BLaER1 (cell line): ENCODE measurements at regions not wholly inside any gene's neighbourhood (a gene's known extent, or its start where the extent isn't known, plus 50 kb on each side); places are given as distances from the start of the nearest gene placed in this dataset.

Experiments used
- H3K27ac ChIP-seq: shearing (Covaris generic); formaldehyde crosslinking; 2 replicates; pipeline ENCODE4 v1.8.1; 2022
- H3K27me3 ChIP-seq: shearing (Covaris generic); formaldehyde crosslinking; 2 replicates; pipeline ENCODE4 v1.8.1; 2022
- H3K36me3 ChIP-seq: shearing (Covaris generic); formaldehyde crosslinking; 2 replicates; pipeline ENCODE4 v1.8.1; 2022
- H3K4me1 ChIP-seq: shearing (Covaris generic); formaldehyde crosslinking; 2 replicates; pipeline ENCODE4 v1.8.1; 2022
- H3K4me2 ChIP-seq: shearing (Covaris generic); formaldehyde crosslinking; 2 replicates; pipeline ENCODE4 v1.8.1; 2022
- H3K4me3 ChIP-seq: shearing (Covaris generic); formaldehyde crosslinking; 2 replicates; pipeline ENCODE4 v1.8.1; 2022
- H3K9ac ChIP-seq: shearing (Covaris generic); formaldehyde crosslinking; 2 replicates; pipeline ENCODE4 v1.8.1; 2022
- H3K9me3 ChIP-seq: shearing (Covaris generic); formaldehyde crosslinking; 2 replicates; pipeline ENCODE4 v1.8.1; 2022
- H4K20me1 ChIP-seq: shearing (Covaris generic); formaldehyde crosslinking; 2 replicates; pipeline ENCODE4 v1.8.1; 2022
- Cebpa-rat ChIP-seq: shearing (Covaris generic); IDR thresholded peaks from 2 replicates; pipeline ENCODE4 v1.8.1; 2022

DNA sequence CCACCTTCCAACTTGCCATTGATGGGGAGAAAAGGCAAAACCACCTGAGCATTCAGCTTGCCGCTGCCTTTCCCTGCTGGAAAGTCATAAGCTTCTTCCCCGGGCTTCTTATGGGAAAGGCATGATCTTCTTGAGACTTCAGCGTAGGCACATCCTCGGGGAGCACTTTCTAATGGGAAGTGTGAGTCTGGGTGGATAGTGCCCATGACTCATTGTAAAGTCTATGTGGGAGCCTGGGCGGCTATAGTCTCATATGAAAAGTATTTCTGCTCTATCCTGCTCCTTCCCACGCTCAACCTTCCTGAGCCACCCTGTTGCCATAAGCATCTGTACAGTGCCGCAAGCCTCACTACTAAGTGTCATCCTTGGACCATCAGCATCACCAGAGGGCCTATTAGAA, 309.9 kb upstream of the THBS1 start:
- no peak overlapping the region for H3K4me3 ChIP-seq
- no peaks in the 10 kb centered on the region for H3K4me1 ChIP-seq
- no peak overlapping the region for H3K9ac ChIP-seq
- no peak for TF ChIP-seq Cebpa-rat
- no peaks in the 10 kb centered on the region for H4K20me1 ChIP-seq
- H3K27me3 ChIP-seq, result no peaks in the 10 kb centered on the region
- H3K4me2 ChIP-seq, result no peak overlapping the region
- H3K27ac ChIP-seq, result no peak overlapping the region
- H3K9me3 ChIP-seq, result no peaks in the 10 kb centered on the region
- no peaks in the 10 kb centered on the region for H3K36me3 ChIP-seq

DNA sequence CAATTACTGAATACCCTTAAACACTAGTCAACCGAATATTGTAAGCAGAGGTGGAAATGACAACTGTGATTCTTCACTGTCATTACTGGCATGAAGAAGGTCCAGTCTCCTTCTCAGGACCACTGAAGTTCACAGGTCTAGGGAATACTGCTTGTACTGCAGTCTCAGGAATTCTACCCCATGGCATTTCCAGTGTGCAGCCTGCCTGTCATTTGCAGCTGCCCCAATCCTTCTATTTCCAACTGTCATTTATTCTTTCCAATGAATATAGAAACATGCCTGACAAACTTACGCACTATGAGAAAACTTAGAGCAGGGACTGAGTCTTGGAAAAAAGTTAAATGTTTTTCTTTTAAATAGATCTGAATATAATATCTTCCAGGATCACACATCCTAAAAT, 308.0 kb upstream of the THBS1 start:
- Histone ChIP-seq H3K27ac (no peak overlapping the region), H3K4me2 (no peak overlapping the region), H3K9ac (no peak overlapping the region)

DNA sequence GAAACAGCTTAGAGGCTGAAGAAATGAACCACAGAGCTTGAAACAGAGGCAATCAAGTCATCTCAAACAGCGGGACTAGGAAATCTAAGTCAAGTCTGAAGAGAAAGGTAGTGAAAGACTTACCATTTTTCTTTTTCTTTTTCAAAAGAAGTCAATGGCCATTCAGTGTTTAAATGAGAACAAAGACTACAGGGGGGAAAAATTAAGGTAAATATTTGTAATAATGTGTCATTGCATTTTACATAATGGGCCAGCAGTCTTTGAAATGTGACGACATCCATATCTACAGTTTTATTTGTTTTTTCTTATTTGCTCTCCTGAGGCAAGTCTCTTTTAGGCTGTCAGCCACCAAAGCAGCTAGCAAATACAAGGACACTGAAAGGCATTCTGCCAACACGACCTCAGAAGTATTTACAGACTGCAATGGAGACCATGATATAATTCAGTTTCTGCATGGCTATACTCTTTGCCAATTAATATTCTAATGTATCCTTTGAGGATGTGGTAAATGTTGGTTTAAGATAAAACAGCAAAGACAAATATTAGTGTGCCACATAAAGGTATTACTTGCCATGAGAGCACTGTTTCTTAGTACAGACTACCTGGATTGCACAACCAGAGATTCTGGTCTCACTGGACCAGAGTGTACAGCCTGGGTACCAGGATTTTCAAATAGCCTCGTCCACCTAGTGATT, 307.0 kb upstream of the THBS1 start:
- Histone ChIP-seq H3K4me3 (no peak overlapping the region), H3K4me2 (no peak overlapping the region), H3K9me3 (no peaks in the 10 kb centered on the region), H3K36me3 (no peaks in the 10 kb centered on the region), H3K27me3 (no peaks in the 10 kb centered on the region), H3K27ac (no peak overlapping the region), H3K9ac (no peak overlapping the region), H3K4me1 (no peaks in the 10 kb centered on the region), H4K20me1 (no peaks in the 10 kb centered on the region)
- no peak for TF ChIP-seq Cebpa-rat

More for the DNA sequence above, 308.0 kb upstream of the THBS1 start:
- no peak for TF ChIP-seq Cebpa-rat
- H4K20me1 ChIP-seq, result no peaks in the 10 kb centered on the region
- H3K4me1 ChIP-seq, result no peaks in the 10 kb centered on the region
- no peaks in the 10 kb centered on the region for H3K27me3 ChIP-seq
- no peaks in the 10 kb centered on the region for H3K36me3 ChIP-seq
- H3K9me3 ChIP-seq, result no peaks in the 10 kb centered on the region
- no peak overlapping the region for H3K4me3 ChIP-seq

DNA sequence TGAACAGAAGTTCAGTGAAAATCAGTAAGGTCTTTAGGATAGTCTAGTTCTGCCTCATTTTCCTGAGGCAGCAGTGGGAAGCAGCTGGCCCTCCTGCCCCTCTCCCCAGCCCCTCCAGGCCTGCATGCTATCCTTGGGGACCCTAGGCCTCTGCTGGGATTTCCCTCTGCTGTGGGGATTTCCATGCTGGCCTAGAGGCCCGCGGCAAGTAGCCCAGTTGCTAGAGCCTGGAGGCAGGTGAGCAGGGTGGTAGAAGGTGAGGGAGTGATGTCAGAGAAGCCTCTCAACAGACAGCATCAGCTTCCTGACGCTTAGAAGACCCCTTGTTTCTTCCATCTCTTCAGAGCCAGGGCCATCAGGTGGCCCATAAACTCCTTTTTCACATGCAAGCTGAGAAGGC, 305.8 kb upstream of the THBS1 start:
- no peak for TF ChIP-seq Cebpa-rat
- no peak overlapping the region for H3K9ac ChIP-seq
- no peaks in the 10 kb centered on the region for H4K20me1 ChIP-seq
- H3K36me3 ChIP-seq, result no peaks in the 10 kb centered on the region
- no peak overlapping the region for H3K4me2 ChIP-seq
- no peaks in the 10 kb centered on the region for H3K27me3 ChIP-seq
- no peak overlapping the region for H3K27ac ChIP-seq
- no peaks in the 10 kb centered on the region for H3K9me3 ChIP-seq
- H3K4me1 ChIP-seq, result no peaks in the 10 kb centered on the region
- H3K4me3 ChIP-seq, result no peak overlapping the region

DNA sequence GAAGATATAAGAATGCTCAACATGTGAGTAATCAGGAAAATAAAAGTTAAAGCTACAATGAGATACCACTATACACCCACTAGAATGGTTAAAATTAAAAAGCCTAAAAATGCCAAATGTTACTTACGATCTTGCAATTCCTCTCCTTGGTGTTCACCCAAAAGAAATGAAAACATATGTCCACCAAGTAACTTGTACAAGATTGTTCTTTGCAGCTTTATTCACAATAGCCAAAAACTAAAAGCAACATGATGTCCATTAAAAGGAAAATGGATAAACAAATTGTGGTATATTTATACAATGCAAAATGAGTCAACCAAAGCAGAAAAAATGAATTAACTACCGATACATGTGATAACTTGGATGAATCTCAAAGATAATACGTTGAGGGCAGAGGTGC, 301.6 kb upstream of the THBS1 start:
- Histone ChIP-seq H3K4me2 (no peak overlapping the region), H3K9me3 (no peaks in the 10 kb centered on the region), H3K27ac (no peak overlapping the region), H3K4me1 (no peaks in the 10 kb centered on the region), H3K4me3 (no peak overlapping the region), H3K36me3 (no peaks in the 10 kb centered on the region), H3K9ac (no peak overlapping the region), H3K27me3 (no peaks in the 10 kb centered on the region), H4K20me1 (no peaks in the 10 kb centered on the region)
- no peak for TF ChIP-seq Cebpa-rat

DNA sequence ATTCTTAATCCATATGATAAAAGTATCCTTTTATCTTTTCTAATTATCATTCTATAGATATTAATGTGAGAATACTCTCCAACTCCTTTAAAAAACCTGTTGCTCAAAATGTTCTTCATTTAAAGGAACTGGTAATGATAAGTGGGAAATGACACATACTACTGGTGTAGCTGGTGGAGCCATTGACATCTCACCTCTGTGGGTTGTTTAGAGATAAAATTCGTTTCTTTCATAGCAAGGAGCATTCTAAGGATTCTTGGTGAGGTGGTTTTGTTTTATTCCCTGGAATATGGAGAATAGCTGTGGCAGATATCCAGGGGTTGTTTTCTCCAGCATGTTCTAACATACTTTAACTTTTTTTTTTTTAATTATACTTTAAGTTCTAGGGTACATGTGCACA, 299.8 kb upstream of the THBS1 start:
- Histone ChIP-seq H3K36me3 (no peaks in the 10 kb centered on the region), H4K20me1 (no peaks in the 10 kb centered on the region), H3K4me2 (no peak overlapping the region), H3K4me3 (no peak overlapping the region), H3K9me3 (no peaks in the 10 kb centered on the region), H3K27me3 (no peaks in the 10 kb centered on the region), H3K4me1 (no peaks in the 10 kb centered on the region), H3K27ac (no peak overlapping the region), H3K9ac (no peak overlapping the region)
- TF ChIP-seq Cebpa-rat, result no peak

DNA sequence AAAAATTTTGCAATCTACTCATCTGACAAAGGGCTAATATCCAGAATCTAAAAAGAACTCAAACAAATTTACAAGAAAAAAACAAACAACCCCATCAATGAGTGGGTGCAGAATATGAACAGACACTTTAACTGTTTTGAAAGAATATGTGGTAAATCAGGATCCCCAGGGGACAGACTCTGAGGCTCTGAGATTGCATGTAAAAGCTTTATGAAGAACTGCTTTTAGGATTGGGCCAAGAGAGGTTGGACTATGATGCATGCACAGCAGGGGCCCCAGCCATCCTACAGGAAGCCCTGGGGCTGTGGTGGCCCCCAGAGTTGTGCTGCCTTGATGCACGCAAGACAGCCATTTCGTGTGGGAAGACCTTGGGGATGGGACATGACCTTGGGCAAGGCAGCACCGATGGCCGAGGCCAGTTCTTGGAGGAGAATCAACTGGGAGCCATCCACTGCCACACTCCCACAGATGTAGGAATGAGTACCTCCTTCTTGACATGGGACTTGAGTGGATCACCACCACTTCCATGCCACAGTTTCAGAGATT, 298.1 kb upstream of the THBS1 start:
- no peak overlapping the region for H3K9ac ChIP-seq
- H3K4me3 ChIP-seq, result no peak overlapping the region
- no peaks in the 10 kb centered on the region for H3K27me3 ChIP-seq
- H4K20me1 ChIP-seq, result no peaks in the 10 kb centered on the region
- H3K4me1 ChIP-seq, result no peaks in the 10 kb centered on the region
- no peaks in the 10 kb centered on the region for H3K9me3 ChIP-seq
- no peak overlapping the region for H3K4me2 ChIP-seq
- TF ChIP-seq Cebpa-rat, result no peak
- H3K27ac ChIP-seq, result no peak overlapping the region
- no peaks in the 10 kb centered on the region for H3K36me3 ChIP-seq

DNA sequence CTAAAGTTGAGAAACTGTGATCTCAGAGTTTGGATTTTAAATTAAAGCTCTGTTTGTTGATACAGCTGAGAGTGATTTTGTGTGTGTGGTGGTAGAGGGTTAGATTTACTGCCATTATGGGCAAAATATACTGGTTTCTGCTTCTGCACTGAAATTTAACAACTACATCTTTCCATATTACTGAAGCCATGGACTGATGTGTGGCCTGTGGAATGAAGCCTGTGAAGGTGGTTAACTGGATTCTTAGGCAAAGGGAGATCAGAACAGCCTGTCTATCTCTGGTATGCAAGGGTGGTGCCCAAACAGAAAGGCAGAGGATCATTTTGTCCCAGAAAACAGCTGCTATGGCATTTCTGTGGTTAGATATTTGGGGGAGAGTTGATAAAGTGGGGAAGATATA, 297.3 kb upstream of the THBS1 start:
- H3K9me3 ChIP-seq, result no peaks in the 10 kb centered on the region
- H4K20me1 ChIP-seq, result no peaks in the 10 kb centered on the region
- H3K4me1 ChIP-seq, result no peaks in the 10 kb centered on the region
- H3K4me2 ChIP-seq, result no peak overlapping the region
- H3K36me3 ChIP-seq, result no peaks in the 10 kb centered on the region
- H3K9ac ChIP-seq, result no peak overlapping the region
- TF ChIP-seq Cebpa-rat, result no peak
- H3K4me3 ChIP-seq, result no peak overlapping the region
- H3K27ac ChIP-seq, result no peak overlapping the region
- no peaks in the 10 kb centered on the region for H3K27me3 ChIP-seq

DNA sequence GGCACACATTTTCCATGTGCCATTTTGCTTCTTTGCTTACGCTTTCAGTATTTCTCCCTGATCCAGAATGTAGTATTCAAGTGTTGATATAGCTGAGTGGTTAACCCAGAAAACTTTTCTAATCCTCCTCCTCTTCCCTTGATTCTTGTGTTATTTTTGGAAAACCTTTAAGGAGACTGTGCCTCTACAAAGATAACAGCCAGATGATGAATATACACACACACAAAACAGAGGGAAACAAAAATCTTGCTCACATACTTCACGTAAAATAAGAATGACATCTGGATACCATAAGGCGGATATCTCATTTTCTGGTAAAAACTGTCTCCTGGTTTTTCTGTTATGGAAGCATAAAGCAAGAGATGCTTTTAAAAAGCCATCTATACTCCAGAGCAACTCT, 295.8 kb upstream of the THBS1 start:
- H3K4me1 ChIP-seq, result no peaks in the 10 kb centered on the region
- H3K4me2 ChIP-seq, result no peak overlapping the region
- H3K9ac ChIP-seq, result no peak overlapping the region
- H3K9me3 ChIP-seq, result no peaks in the 10 kb centered on the region
- H3K4me3 ChIP-seq, result no peak overlapping the region
- H3K27ac ChIP-seq, result no peak overlapping the region
- TF ChIP-seq Cebpa-rat, result no peak
- no peaks in the 10 kb centered on the region for H4K20me1 ChIP-seq
- H3K36me3 ChIP-seq, result no peaks in the 10 kb centered on the region
- H3K27me3 ChIP-seq, result no peaks in the 10 kb centered on the region

DNA sequence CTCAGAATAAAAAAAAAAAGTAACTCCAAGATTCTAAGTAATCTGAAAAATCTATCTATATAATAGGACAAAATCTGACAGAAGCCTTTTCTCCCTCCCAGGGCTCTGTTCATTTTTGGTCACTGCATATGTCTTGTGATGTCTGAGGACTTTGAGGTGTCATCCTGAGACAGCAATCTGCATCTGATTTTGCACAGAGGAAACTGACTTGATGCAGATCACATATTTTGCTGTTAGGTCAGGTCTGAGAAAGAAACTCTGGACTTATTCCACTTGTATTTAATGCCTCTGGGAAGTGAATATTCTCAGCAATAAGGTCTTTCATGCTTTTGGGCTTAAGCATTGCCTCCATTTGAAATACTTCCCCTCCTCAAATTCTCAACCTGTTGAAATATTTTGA, 295.2 kb upstream of the THBS1 start:
- H3K9ac ChIP-seq, result no peak overlapping the region

DNA sequence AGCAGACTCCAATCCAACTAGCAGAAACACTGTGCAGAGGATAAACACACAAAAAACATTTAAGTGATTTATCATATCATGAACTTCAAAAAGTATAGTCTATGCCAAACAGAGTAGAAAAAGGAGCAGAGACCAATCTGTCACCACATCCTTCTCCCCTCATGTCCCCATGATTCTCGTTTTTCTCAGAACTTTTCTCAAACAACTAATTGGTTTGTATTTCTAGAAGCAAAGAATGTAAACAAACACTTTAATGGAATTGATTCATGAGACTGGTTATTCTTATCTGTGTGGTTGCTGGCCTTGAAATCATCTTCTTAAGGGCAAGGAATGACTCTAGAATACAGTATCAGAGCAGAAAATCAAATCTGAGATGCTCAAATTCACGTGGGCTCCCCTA, 294.2 kb upstream of the THBS1 start:
- Histone ChIP-seq H3K4me3 (no peak overlapping the region), H3K4me1 (no peaks in the 10 kb centered on the region), H3K9ac (no peak overlapping the region), H3K9me3 (no peaks in the 10 kb centered on the region), H3K27ac (no peak overlapping the region), H4K20me1 (no peaks in the 10 kb centered on the region), H3K27me3 (no peaks in the 10 kb centered on the region), H3K4me2 (no peak overlapping the region), H3K36me3 (no peaks in the 10 kb centered on the region)
- no peak for TF ChIP-seq Cebpa-rat

More for the DNA sequence above, 295.2 kb upstream of the THBS1 start:
- Histone ChIP-seq H3K4me3 (no peak overlapping the region), H3K4me2 (no peak overlapping the region), H3K9me3 (no peaks in the 10 kb centered on the region), H3K36me3 (no peaks in the 10 kb centered on the region), H3K4me1 (no peaks in the 10 kb centered on the region), H4K20me1 (no peaks in the 10 kb centered on the region), H3K27ac (no peak overlapping the region), H3K27me3 (no peaks in the 10 kb centered on the region)
- no peak for TF ChIP-seq Cebpa-rat
